Activated T-cell treated with anti-CD3 and anti-CD28 coated beads, Interleukin-2, amount 50 U/mL, for 72 hours (primary cell): ENCODE measurements at regions not wholly inside any gene's neighbourhood (a gene's known extent, or its start where the extent isn't known, plus 50 kb on each side); places are given as distances from the start of the nearest gene placed in this dataset.
A peak's percentile ranks its signal among the peaks of the same experiment; 100 is the strongest.

Experiments
- ATAC-seq, 2 donors: fragments of 150-1000 bp; cut with Tn5 transposase; replicated peaks in 1 of 2; 2 replicates each; pipeline ENCODE4 v1.10.0; 2021; ENCODE audit warnings: moderate library complexity in 2 of 2, mild to moderate bottlenecking in 1 of 2
- DNase-seq, 2 donors: peaks; one replicate each; pipeline ENCODE4 v3.0.0; 2021 to 2022; ENCODE audit warnings: mixed read lengths in 1 of 2
- H3K27ac Mint-ChIP-seq: one replicate; pipeline ENCODE4 v1.8.0; 2022; ENCODE audit warnings: mild to moderate bottlenecking, moderate library complexity, mixed read lengths
- H3K27me3 Mint-ChIP-seq: one replicate; pipeline ENCODE4 v1.8.0; 2022; ENCODE audit warnings: low read depth, mixed read lengths
- H3K36me3 Mint-ChIP-seq, 2 donors: one replicate each; pipeline ENCODE4 v1.8.0; 2022; ENCODE audit warnings: mixed read lengths in 2 of 2, mild to moderate bottlenecking in 1 of 2; ENCODE audit not compliant: insufficient read depth in 2 of 2
- H3K4me1 Mint-ChIP-seq: one replicate; pipeline ENCODE4 v1.8.0; 2022; ENCODE audit warnings: low read depth, mixed read lengths
- H3K4me3 Mint-ChIP-seq, 2 donors: one replicate each; pipeline ENCODE4 v1.8.0; 2022; ENCODE audit warnings: mild to moderate bottlenecking in 2 of 2, mixed read lengths in 2 of 2, moderate library complexity in 2 of 2
- H3K9me3 Mint-ChIP-seq, 2 donors: one replicate each; pipeline ENCODE4 v1.8.0; 2022; ENCODE audit warnings: mixed read lengths in 2 of 2

- Mint-ChIP-seq H3K4me3 (no peak overlapping the region), H3K9me3 (no peaks in the 10 kb centered on the region), H3K27ac (no peak overlapping the region), H3K4me1 (no peaks in the 10 kb centered on the region), H3K36me3 (peaks cover 0 to 2% of the 10 kb centered on the region in 2 donors), H3K27me3 (no peaks in the 10 kb centered on the region)
- ATAC-seq, result no peak
- no peak for DNase-seq
These were observed 197.4 kb downstream of the LTN1 start for GRCh38 chr21:28795251-28795650.

DNA sequence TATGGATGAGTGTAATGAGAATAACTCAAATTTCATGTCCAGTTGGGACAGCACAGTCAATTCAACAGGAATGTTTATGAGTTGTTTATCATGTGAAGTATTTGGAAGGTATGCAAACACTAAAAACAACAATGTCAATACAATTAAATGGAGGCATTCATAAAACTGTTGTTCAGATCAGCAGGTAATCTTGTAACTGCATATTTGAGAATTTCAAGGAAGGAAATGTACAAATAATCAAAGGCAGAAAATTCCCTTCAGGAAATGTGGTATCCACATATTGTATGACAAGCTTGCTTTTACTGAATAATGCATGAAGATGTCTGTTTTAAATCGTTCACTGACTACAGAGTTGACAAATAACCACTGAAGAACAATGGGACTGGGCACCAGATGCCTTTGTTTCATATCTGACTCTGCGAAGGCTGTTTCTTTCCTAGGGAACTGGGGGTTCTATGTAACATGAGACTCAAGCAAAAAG is 198.3 kb downstream of the LTN1 start:
- Mint-ChIP-seq H3K27me3 (no peaks in the 10 kb centered on the region), H3K4me3 (no peak overlapping the region), H3K9me3 (no peaks in the 10 kb centered on the region), H3K27ac (no peak overlapping the region), H3K36me3 (peaks cover 0 to 2% of the 10 kb centered on the region in 2 donors), H3K4me1 (no peaks in the 10 kb centered on the region)
- no peak for DNase-seq
- no peak for ATAC-seq

- no peaks in the 10 kb centered on the region for H3K9me3 Mint-ChIP-seq
- no peaks in the 10 kb centered on the region for H3K36me3 Mint-ChIP-seq
- no peaks in the 10 kb centered on the region for H3K4me1 Mint-ChIP-seq
- no peak for ATAC-seq
- DNase-seq, result no peak
- H3K27me3 Mint-ChIP-seq, result no peaks in the 10 kb centered on the region
- H3K4me3 Mint-ChIP-seq, result no peak overlapping the region
- no peak overlapping the region for H3K27ac Mint-ChIP-seq
These were observed 199.6 kb downstream of the LTN1 start for GRCh38 chr21:28793043-28793442.

- no peak overlapping the region for H3K27ac Mint-ChIP-seq
- no peak for ATAC-seq
These were observed 200.9 kb downstream of the LTN1 start for GRCh38 chr21:28791595-28792282.

GRCh38 chr21:28790335-28790734 is 202.3 kb downstream of the LTN1 start:
- no peak overlapping the region for H3K4me3 Mint-ChIP-seq
- H3K4me1 Mint-ChIP-seq, result no peaks in the 10 kb centered on the region
- peaks cover 3 to 6% of the 10 kb centered on the region in 2 donors for H3K9me3 Mint-ChIP-seq
- DNase-seq, result no peak
- no peak overlapping the region for H3K27ac Mint-ChIP-seq
- no peak for ATAC-seq
- H3K36me3 Mint-ChIP-seq, result peaks cover 0 to 8% of the 10 kb centered on the region in 2 donors
- no peaks in the 10 kb centered on the region for H3K27me3 Mint-ChIP-seq

More at GRCh38 chr21:28791595-28792282, 200.9 kb downstream of the LTN1 start:
- H3K4me3 Mint-ChIP-seq, result no peak overlapping the region
- DNase-seq, result no peak
- H3K4me1 Mint-ChIP-seq, result no peaks in the 10 kb centered on the region
- no peaks in the 10 kb centered on the region for H3K36me3 Mint-ChIP-seq
- H3K27me3 Mint-ChIP-seq, result no peaks in the 10 kb centered on the region
- H3K9me3 Mint-ChIP-seq, result no peaks in the 10 kb centered on the region

GRCh38 chr21:28789523-28789922 is 203.2 kb downstream of the LTN1 start:
- Mint-ChIP-seq H3K9me3 (peaks cover 8 to 10% of the 10 kb centered on the region in 2 donors), H3K4me1 (no peaks in the 10 kb centered on the region)

DNA sequence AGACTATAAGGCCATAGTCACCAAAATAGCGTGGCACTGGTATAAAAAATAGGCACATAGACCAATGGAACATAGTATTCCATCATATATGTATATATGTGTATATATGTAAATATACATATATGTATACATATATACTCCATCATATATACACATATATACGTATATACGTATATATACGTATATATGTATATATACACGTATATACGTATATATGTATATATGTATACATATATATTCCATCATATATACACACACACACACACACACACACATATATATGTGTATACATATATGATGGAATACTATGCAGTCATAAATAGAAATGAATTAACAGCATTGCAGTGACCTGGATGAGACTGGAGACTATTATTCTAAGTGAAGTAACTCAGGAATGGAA is 204.6 kb downstream of the LTN1 start:
- no peak overlapping the region for H3K4me3 Mint-ChIP-seq
- peaks cover 3 to 16% of the 10 kb centered on the region in 2 donors for H3K36me3 Mint-ChIP-seq
- no peaks in the 10 kb centered on the region for H3K27me3 Mint-ChIP-seq
- no peak for ATAC-seq
- DNase-seq, result no peak
- H3K27ac Mint-ChIP-seq, result no peak overlapping the region
- no peaks in the 10 kb centered on the region for H3K4me1 Mint-ChIP-seq
- peaks cover 8 to 10% of the 10 kb centered on the region in 2 donors for H3K9me3 Mint-ChIP-seq

More at GRCh38 chr21:28789523-28789922, 203.2 kb downstream of the LTN1 start:
- DNase-seq, result no peak
- no peak overlapping the region for H3K4me3 Mint-ChIP-seq
- peaks cover 3 to 16% of the 10 kb centered on the region in 2 donors for H3K36me3 Mint-ChIP-seq
- H3K27ac Mint-ChIP-seq, result no peak overlapping the region
- ATAC-seq, result no peak
- H3K27me3 Mint-ChIP-seq, result no peaks in the 10 kb centered on the region

- no peaks in the 10 kb centered on the region for H3K27me3 Mint-ChIP-seq
- peaks cover 3 to 16% of the 10 kb centered on the region in 2 donors for H3K36me3 Mint-ChIP-seq
- peaks cover 8 to 13% of the 10 kb centered on the region in 2 donors for H3K9me3 Mint-ChIP-seq
- H3K4me3 Mint-ChIP-seq, result no peak overlapping the region
- H3K4me1 Mint-ChIP-seq, result peaks cover 4% of the 10 kb centered on the region
- no peak overlapping the region for H3K27ac Mint-ChIP-seq
- ATAC-seq, result no peak
- DNase-seq, result no peak
These were observed 209.0 kb downstream of the LTN1 start for GRCh38 chr21:28783641-28784185.

DNA sequence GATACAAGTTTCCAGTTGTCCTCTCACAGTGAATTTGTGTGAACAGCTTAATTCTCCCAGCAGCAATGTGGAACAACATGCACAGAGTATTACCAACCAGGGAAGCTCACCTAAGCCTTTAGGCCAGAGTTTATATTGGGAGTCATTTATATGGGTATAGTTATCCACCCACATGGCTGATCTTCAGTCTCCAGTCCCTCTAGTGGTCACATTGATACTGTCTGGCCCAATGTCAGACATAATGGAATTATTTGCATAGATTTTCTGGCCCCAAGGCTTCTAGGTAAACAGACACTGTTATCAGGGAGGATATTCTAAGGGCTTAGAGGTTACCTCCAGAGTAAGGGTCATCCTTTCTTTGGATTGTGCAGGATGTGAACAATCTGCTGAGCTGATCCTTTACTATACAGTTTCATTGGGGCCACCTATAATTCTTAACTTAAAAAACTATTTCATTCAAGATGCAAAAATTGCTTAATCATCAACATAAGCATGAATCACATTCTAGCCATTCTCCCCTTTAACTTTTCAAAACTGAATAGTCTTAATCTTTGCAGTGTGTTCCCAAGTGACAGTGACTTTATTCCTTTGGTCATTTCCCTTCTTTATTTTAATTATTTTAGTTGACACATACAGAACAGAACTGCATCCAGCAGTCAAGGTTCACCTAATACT is 210.9 kb downstream of the LTN1 start:
- peak; percentile 32 to 48 for ATAC-seq

GRCh38 chr21:28779914-28780313 is 212.8 kb downstream of the LTN1 start:
- no peak for ATAC-seq
- peaks cover 26% of the 10 kb centered on the region for H3K4me1 Mint-ChIP-seq
- H3K9me3 Mint-ChIP-seq, result peaks cover 3 to 7% of the 10 kb centered on the region in 2 donors
- H3K27me3 Mint-ChIP-seq, result no peaks in the 10 kb centered on the region
- H3K36me3 Mint-ChIP-seq, result peaks cover 3 to 6% of the 10 kb centered on the region in 2 donors
- H3K27ac Mint-ChIP-seq, result no peak overlapping the region
- H3K4me3 Mint-ChIP-seq, result no peak overlapping the region
- no peak for DNase-seq

More for the DNA sequence above, 210.9 kb downstream of the LTN1 start:
- Mint-ChIP-seq H3K4me3 (no peak overlapping the region), H3K27me3 (no peaks in the 10 kb centered on the region), H3K9me3 (peaks cover 8 to 13% of the 10 kb centered on the region in 2 donors), H3K4me1 (peaks cover 8% of the 10 kb centered on the region), H3K36me3 (peaks cover 3 to 16% of the 10 kb centered on the region in 2 donors), H3K27ac (no peak overlapping the region)
- DNase-seq, result no peak

DNA sequence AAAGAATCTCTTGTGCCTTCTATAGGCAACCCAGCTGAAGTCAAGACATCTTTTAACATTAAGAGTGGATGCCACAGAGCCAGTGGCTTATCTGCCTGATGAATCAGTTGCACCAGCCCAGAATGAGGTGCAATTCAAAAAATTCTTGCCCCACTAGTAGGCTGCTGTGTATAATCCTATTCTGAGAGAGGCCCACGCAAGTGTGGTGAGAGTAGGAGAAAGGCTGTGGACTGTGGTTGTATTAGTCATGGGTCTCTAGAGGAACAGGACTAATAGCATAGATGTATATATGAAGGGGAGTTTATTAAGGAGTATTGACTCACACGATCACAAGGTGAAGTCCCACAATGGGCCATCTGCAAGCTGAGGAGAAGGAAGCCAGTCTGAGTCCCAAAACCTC is 216.4 kb downstream of the LTN1 start:
- Mint-ChIP-seq H3K27me3 (peaks cover 5% of the 10 kb centered on the region), H3K4me3 (peak overlapping the region in 1 of 2 donors; percentile 78), H3K9me3 (peaks cover 0 to 6% of the 10 kb centered on the region in 2 donors), H3K36me3 (peaks cover 1 to 2% of the 10 kb centered on the region in 2 donors), H3K27ac (no peak overlapping the region), H3K4me1 (peaks cover 43% of the 10 kb centered on the region)
- DNase-seq (peak; percentile 54 to 64), ATAC-seq (peak; percentile 88 to 89)

GRCh38 chr21:28775071-28775470 is 217.6 kb downstream of the LTN1 start:
- H3K4me1 Mint-ChIP-seq, result peaks cover 49% of the 10 kb centered on the region
- peak; percentile 57 to 72 for ATAC-seq
- H3K4me3 Mint-ChIP-seq, result peak overlapping the region; percentile 59 to 78
- no peak for DNase-seq
- peaks cover 2 to 6% of the 10 kb centered on the region in 2 donors for H3K36me3 Mint-ChIP-seq
- H3K9me3 Mint-ChIP-seq, result peaks cover 4 to 6% of the 10 kb centered on the region in 2 donors
- H3K27ac Mint-ChIP-seq, result peak overlapping the region; percentile 81
- peaks cover 5% of the 10 kb centered on the region for H3K27me3 Mint-ChIP-seq

GRCh38 chr21:28773036-28773435 is 219.6 kb downstream of the LTN1 start:
- H3K27me3 Mint-ChIP-seq, result peaks cover 5% of the 10 kb centered on the region
- H3K9me3 Mint-ChIP-seq, result peaks cover 4 to 6% of the 10 kb centered on the region in 2 donors
- no peak for ATAC-seq
- peaks cover 4 to 7% of the 10 kb centered on the region in 2 donors for H3K36me3 Mint-ChIP-seq
- H3K4me1 Mint-ChIP-seq, result peaks cover 69% of the 10 kb centered on the region
- DNase-seq, result no peak
- H3K27ac Mint-ChIP-seq, result no peak overlapping the region
- H3K4me3 Mint-ChIP-seq, result no peak overlapping the region
